ENCODE measurements at regions not wholly inside any gene's neighbourhood (a gene's known extent, or its start where the extent isn't known, plus 50 kb on each side); places are given as distances from the start of the nearest gene placed in this dataset.

DNA sequence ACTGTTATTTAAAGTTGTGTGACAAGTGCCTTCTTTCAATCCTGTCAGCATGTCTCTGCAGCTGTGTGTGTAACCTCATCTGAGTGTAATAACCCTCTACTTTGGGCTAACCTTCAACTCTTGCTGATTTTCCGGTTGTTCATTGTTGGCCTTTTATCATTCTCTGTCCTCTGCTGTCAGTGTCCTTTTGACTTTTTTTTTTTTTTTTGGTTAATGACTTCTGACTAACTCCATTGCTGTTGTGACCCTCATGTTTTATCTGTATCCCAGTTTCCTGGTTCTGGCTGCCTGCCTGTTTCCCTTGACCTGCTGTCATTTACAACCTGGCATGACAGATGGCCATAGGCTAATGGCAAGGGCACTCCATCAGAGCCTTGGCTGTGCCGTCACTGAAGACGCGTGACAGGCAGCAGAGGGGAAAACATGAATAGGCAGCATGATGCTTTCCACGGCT, 145.7 kb upstream of the MAN1A1 start:
- ChIA-PET POLR2A (no interaction called here), CTCF (no interaction called here)
- no peak overlapping the region for H3K27ac Mint-ChIP-seq
- no peak for DNase-seq (ENCODE audit: low spot score)
- H3K4me3 Mint-ChIP-seq, result no peak overlapping the region
- H3K9me3 Mint-ChIP-seq, result no peaks in the 10 kb centered on the region
- H3K36me3 Mint-ChIP-seq, result no peaks in the 10 kb centered on the region
- ATAC-seq, result no peak
- H3K4me1 Mint-ChIP-seq, result no peaks in the 10 kb centered on the region
- H3K27me3 Mint-ChIP-seq (ENCODE audit: low read depth), result no peaks in the 10 kb centered on the region
- TF ChIP-seq, protein P1, sequence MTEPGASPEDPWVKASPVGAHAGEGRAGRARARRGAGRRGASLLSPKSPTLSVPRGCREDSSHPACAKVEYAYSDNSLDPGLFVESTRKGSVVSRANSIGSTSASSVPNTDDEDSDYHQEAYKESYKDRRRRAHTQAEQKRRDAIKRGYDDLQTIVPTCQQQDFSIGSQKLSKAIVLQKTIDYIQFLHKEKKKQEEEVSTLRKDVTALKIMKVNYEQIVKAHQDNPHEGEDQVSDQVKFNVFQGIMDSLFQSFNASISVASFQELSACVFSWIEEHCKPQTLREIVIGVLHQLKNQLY (CRISPR knock-in tag; IDR thresholded peaks at IDR 0.05), result no peak
- TF ChIP-seq RELA (CRISPR knock-in tag; IDR thresholded peaks at IDR 0.05; ENCODE audit: borderline replicate concordance), result no peak
- TF ChIP-seq, protein P2, sequence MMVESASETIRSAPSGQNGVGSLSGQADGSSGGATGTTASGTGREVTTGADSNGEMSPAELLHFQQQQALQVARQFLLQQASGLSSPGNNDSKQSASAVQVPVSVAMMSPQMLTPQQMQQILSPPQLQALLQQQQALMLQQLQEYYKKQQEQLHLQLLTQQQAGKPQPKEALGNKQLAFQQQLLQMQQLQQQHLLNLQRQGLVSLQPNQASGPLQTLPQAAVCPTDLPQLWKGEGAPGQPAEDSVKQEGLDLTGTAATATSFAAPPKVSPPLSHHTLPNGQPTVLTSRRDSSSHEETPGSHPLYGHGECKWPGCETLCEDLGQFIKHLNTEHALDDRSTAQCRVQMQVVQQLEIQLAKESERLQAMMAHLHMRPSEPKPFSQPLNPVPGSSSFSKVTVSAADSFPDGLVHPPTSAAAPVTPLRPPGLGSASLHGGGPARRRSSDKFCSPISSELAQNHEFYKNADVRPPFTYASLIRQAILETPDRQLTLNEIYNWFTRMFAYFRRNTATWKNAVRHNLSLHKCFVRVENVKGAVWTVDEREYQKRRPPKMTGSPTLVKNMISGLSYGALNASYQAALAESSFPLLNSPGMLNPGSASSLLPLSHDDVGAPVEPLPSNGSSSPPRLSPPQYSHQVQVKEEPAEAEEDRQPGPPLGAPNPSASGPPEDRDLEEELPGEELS (CRISPR knock-in tag; IDR thresholded peaks at IDR 0.05), result no peak
- TF ChIP-seq NFYB (CRISPR knock-in tag; conservative IDR thresholded peaks at IDR 0.05; ENCODE audit: low read depth), result no peak
- TF ChIP-seq FOXP1 (CRISPR knock-in tag; IDR thresholded peaks at IDR 0.05; ENCODE audit: borderline replicate concordance), result no peak
- TF ChIP-seq, protein P3, sequence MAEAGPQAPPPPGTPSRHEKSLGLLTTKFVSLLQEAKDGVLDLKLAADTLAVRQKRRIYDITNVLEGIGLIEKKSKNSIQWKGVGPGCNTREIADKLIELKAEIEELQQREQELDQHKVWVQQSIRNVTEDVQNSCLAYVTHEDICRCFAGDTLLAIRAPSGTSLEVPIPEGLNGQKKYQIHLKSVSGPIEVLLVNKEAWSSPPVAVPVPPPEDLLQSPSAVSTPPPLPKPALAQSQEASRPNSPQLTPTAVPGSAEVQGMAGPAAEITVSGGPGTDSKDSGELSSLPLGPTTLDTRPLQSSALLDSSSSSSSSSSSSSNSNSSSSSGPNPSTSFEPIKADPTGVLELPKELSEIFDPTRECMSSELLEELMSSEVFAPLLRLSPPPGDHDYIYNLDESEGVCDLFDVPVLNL (CRISPR knock-in tag; IDR thresholded peaks at IDR 0.05; ENCODE audit: borderline replicate concordance, low read depth), result no peak
- no peak for TF ChIP-seq TP53 (CRISPR knock-in tag; IDR thresholded peaks at IDR 0.05)
- TF ChIP-seq, protein P4, sequence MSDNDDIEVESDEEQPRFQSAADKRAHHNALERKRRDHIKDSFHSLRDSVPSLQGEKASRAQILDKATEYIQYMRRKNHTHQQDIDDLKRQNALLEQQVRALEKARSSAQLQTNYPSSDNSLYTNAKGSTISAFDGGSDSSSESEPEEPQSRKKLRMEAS (CRISPR knock-in tag; IDR thresholded peaks at IDR 0.05), result no peak
- no peak for TF ChIP-seq ZNF317 (CRISPR knock-in tag; IDR thresholded peaks at IDR 0.05; ENCODE audit: borderline replicate concordance, low read depth)
- no peak for TF ChIP-seq ZBTB21 (CRISPR knock-in tag; IDR thresholded peaks at IDR 0.05; ENCODE audit: borderline replicate concordance)
- TF ChIP-seq, protein P5, sequence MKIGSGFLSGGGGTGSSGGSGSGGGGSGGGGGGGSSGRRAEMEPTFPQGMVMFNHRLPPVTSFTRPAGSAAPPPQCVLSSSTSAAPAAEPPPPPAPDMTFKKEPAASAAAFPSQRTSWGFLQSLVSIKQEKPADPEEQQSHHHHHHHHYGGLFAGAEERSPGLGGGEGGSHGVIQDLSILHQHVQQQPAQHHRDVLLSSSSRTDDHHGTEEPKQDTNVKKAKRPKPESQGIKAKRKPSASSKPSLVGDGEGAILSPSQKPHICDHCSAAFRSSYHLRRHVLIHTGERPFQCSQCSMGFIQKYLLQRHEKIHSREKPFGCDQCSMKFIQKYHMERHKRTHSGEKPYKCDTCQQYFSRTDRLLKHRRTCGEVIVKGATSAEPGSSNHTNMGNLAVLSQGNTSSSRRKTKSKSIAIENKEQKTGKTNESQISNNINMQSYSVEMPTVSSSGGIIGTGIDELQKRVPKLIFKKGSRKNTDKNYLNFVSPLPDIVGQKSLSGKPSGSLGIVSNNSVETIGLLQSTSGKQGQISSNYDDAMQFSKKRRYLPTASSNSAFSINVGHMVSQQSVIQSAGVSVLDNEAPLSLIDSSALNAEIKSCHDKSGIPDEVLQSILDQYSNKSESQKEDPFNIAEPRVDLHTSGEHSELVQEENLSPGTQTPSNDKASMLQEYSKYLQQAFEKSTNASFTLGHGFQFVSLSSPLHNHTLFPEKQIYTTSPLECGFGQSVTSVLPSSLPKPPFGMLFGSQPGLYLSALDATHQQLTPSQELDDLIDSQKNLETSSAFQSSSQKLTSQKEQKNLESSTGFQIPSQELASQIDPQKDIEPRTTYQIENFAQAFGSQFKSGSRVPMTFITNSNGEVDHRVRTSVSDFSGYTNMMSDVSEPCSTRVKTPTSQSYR (CRISPR knock-in tag; IDR thresholded peaks at IDR 0.05), result no peak
- TF ChIP-seq SMAD4 (CRISPR knock-in tag; IDR thresholded peaks at IDR 0.05), result no peak
- no peak for TF ChIP-seq ESRRA (CRISPR knock-in tag; IDR thresholded peaks at IDR 0.05; ENCODE audit: borderline replicate concordance)
- TF ChIP-seq, protein P6, sequence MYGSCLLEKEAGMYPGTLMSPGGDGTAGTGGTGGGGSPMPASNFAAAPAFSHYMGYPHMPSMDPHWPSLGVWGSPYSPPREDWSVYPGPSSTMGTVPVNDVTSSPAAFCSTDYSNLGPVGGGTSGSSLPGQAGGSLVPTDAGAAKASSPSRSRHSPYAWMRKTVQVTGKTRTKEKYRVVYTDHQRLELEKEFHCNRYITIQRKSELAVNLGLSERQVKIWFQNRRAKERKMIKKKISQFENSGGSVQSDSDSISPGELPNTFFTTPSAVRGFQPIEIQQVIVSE (CRISPR knock-in tag; IDR thresholded peaks at IDR 0.05; ENCODE audit: borderline replicate concordance), result no peak
- TF ChIP-seq TCF7 (CRISPR knock-in tag; IDR thresholded peaks at IDR 0.05; ENCODE audit: low read depth), result no peak
- TF ChIP-seq, protein P7, sequence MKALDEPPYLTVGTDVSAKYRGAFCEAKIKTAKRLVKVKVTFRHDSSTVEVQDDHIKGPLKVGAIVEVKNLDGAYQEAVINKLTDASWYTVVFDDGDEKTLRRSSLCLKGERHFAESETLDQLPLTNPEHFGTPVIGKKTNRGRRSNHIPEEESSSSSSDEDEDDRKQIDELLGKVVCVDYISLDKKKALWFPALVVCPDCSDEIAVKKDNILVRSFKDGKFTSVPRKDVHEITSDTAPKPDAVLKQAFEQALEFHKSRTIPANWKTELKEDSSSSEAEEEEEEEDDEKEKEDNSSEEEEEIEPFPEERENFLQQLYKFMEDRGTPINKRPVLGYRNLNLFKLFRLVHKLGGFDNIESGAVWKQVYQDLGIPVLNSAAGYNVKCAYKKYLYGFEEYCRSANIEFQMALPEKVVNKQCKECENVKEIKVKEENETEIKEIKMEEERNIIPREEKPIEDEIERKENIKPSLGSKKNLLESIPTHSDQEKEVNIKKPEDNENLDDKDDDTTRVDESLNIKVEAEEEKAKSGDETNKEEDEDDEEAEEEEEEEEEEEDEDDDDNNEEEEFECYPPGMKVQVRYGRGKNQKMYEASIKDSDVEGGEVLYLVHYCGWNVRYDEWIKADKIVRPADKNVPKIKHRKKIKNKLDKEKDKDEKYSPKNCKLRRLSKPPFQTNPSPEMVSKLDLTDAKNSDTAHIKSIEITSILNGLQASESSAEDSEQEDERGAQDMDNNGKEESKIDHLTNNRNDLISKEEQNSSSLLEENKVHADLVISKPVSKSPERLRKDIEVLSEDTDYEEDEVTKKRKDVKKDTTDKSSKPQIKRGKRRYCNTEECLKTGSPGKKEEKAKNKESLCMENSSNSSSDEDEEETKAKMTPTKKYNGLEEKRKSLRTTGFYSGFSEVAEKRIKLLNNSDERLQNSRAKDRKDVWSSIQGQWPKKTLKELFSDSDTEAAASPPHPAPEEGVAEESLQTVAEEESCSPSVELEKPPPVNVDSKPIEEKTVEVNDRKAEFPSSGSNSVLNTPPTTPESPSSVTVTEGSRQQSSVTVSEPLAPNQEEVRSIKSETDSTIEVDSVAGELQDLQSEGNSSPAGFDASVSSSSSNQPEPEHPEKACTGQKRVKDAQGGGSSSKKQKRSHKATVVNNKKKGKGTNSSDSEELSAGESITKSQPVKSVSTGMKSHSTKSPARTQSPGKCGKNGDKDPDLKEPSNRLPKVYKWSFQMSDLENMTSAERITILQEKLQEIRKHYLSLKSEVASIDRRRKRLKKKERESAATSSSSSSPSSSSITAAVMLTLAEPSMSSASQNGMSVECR (CRISPR knock-in tag; IDR thresholded peaks at IDR 0.05; ENCODE audit: borderline replicate concordance), result no peak
- TF ChIP-seq, protein P8, sequence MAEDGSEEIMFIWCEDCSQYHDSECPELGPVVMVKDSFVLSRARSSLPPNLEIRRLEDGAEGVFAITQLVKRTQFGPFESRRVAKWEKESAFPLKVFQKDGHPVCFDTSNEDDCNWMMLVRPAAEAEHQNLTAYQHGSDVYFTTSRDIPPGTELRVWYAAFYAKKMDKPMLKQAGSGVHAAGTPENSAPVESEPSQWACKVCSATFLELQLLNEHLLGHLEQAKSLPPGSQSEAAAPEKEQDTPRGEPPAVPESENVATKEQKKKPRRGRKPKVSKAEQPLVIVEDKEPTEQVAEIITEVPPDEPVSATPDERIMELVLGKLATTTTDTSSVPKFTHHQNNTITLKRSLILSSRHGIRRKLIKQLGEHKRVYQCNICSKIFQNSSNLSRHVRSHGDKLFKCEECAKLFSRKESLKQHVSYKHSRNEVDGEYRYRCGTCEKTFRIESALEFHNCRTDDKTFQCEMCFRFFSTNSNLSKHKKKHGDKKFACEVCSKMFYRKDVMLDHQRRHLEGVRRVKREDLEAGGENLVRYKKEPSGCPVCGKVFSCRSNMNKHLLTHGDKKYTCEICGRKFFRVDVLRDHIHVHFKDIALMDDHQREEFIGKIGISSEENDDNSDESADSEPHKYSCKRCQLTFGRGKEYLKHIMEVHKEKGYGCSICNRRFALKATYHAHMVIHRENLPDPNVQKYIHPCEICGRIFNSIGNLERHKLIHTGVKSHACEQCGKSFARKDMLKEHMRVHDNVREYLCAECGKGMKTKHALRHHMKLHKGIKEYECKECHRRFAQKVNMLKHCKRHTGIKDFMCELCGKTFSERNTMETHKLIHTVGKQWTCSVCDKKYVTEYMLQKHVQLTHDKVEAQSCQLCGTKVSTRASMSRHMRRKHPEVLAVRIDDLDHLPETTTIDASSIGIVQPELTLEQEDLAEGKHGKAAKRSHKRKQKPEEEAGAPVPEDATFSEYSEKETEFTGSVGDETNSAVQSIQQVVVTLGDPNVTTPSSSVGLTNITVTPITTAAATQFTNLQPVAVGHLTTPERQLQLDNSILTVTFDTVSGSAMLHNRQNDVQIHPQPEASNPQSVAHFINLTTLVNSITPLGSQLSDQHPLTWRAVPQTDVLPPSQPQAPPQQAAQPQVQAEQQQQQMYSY (CRISPR knock-in tag; IDR thresholded peaks at IDR 0.05), result no peak
- TF ChIP-seq GTF2I (CRISPR knock-in tag; conservative IDR thresholded peaks at IDR 0.05), result no peak
